Skin epidermis (tissue), 12 donors: ENCODE measurements at regions not wholly inside any gene's neighbourhood (a gene's known extent, or its start where the extent isn't known, plus 50 kb on each side); places are given as distances from the start of the nearest gene placed in this dataset.
"Not testable (repeated sequence)": the region's sequence is repeated elsewhere in the genome, so short reads cannot be mapped to it uniquely, and the experiment has no call there.

Experiments
- H3K27ac ChIP-seq, 21 experiments: fragments of 200-600 bp; sonication (generic) in 11 of 21; one replicate each; pipeline ENCODE4 v1.5.0; 2020; ENCODE audit warnings: mild to moderate bottlenecking in 3 of 21, inconsistent platforms in 2 of 21, moderate library complexity in 2 of 21
- H3K4me3 ChIP-seq, 7 experiments: fragments of 200-600 bp; sonication (generic) in 2 of 7; one replicate each; pipeline ENCODE4 v1.5.0; 2020; ENCODE audit warnings: inconsistent platforms in 2 of 7, mild to moderate bottlenecking in 2 of 7, moderate library complexity in 1 of 7

DNA sequence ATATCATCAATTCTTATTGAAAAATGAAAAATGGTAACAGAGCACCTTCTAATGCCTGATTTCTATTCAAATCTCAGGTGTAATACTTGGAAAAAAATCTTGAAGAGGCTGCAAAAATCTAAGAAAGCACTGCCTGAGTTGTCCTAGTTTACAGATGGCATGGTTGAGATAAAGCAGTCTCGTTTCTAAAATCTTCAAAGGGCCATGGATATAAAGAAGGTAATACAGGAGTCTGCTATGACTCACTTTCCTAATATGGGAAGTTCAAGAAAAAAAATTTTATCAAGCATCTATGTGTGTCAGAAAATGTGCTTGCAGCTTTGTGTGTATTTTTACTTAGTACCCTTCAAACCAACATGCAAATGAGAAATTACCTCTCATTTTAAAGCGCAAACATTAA is 163.3 kb downstream of the DMAC1 start:
- H3K4me3 ChIP-seq, result no peak overlapping the region
- no peak overlapping the region for H3K27ac ChIP-seq

DNA sequence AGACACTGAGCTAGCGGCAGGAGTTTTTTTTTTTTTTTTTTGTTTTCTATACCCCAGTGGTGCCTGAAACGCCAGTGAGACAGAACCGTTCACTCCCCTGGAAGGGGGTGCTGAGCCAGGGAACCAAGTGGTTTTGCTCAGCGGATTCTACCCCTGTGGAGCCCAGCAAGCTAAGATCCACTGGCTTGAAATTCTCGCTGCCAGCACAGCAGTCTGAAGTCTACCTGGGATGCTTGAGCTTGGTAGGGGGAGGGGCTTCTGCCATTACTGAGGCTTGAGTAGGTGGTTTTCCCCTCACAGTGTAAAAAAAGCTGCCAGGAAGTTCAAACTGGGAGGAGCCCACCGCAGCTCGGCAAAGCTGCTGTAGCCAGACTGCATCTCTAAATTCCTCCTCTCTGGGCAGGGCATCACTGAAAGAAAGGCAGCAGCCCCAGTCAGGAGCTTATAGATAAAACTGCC is 173.0 kb downstream of the DMAC1 start:
- not testable (repeated sequence) for H3K4me3 ChIP-seq

DNA sequence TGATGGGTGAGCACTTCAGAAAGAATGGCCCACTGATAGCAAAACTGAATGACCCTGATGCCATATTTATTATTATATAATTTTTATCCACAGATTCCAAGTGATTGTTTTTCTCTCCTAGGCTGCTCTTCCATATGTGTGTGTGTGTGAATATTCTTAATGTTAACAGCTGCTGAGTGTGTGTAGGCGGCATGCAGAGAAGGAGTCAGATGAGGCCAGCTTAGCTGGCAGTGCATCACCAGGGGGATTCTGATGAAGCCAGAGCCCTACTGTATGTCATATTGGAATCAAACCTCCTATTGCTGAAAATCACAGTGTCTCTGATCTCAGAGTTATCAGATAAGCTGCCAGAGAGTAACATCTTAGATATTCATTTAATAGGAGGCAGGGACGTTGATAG is 177.1 kb downstream of the DMAC1 start:
- Histone ChIP-seq H3K27ac (no peak overlapping the region), H3K4me3 (no peak overlapping the region)

More for the DNA sequence above, 173.0 kb downstream of the DMAC1 start:
- H3K27ac ChIP-seq, result not testable (repeated sequence)

DNA sequence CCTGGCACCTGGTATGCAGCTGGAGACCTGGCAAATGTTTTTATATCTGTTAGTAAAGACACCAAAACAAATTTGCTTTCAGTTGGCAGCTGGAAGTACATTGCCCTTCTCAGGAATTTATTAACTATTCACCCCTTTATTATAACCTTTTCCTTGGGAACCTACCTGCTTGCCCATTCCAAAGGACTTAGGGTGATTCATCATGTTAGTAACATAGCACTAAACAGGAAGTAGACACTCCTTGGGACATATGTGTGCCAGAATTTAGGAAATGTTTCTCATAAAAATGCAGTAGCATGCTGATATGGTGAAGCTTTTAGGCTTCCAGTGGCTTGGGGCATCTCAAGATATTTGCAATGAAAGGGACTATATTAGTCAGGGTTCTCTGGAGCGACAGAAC is 184.2 kb downstream of the DMAC1 start:
- Histone ChIP-seq H3K4me3 (no peak overlapping the region), H3K27ac (no peak overlapping the region)

DNA sequence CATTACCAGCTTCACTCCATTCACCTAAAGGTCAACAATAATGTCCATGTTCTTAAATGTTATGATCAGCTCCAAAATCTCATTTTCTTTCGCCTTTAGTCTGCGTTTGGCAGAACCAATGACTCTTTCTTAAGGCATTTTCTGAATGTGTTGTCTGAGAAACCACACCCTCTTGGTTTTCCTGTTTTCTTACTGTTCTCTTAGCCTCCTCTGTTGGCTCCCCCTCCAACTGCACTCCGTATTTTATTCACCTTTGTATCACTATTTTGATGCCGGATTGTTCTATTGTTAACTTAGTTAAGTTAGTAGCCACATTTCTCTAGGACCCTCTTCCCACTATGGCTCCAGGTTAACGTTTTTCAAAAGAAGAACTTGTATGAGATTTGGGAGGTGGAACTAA is 185.6 kb downstream of the DMAC1 start:
- no peak overlapping the region for H3K4me3 ChIP-seq
- H3K27ac ChIP-seq, result no peak overlapping the region

DNA sequence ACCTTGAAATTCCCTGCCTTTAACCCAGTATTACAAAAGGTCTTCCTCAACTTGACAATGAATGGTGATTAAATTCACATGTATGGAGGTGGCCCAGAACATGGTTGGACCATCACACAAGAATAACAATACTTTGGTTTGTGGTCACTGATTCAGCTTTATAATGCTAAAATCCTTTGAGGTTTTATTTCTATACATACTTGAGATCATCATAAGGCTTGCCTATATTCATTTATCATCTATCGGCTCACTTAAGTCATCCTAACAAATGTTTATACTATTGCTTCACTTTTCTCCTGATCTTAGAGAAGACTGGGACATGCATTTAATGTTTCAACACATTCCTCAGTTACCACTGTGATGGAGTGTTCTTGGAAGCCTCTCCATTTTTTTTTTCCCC is 191.3 kb downstream of the DMAC1 start:
- no peak overlapping the region for H3K4me3 ChIP-seq
- H3K27ac ChIP-seq, result no peak overlapping the region

DNA sequence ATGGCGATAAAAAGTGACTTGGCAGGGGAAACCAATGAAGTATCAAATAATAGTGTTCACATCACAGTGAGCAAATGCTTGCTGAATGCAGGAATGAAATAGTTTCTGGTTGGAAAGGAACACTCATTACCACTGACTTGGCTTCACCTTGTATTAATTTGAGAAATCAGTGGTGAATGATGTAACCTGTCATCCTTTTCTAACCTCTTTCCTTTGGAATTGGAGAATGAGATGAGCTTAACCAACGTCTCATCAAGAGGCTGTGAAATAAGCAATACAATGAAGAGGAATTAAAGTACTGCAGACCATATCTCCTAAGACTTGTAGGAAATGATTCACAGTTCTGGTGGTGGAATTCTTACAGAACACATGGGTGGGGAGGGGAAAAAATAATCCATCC is 192.2 kb downstream of the DMAC1 start:
- no peak overlapping the region for H3K4me3 ChIP-seq
- no peak overlapping the region for H3K27ac ChIP-seq

DNA sequence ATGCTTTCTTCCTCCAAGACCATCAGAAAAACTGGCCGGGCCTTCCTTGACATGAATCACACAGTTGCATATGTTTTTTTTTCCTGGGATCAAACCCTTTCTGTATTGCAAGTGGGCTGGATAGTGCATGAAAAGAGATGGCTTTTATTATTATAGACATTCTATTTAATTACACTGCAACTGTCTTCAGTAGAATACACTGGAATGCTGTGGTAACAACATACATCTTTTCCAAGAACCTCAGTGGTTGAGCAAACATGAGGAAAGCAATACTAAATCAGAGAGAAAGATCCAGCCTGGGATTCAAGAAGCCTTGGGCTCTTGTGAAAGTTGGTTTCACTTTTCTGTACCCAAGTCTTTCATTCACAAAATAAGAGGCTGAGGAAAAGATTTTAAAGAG is 193.0 kb downstream of the DMAC1 start:
- no peak overlapping the region for H3K27ac ChIP-seq
- H3K4me3 ChIP-seq, result no peak overlapping the region

DNA sequence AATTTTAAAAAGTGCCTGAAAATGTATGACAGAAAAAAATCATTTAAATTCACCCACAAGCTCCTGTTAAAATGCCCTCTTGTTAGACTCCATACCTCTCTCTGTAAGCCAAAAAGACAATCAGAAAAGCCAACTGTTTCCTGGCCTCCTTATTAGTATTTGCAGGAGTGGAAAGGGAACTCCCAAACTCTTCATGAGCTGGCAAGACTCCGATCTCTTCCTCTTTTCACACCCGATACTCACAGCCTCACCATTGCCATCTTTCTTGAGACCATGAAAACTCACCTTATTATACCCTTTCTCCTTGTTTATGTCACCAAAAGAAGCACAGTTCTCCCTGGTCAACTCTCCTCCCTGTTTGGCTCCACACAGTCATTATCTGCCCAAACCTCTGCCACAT is 197.8 kb downstream of the DMAC1 start:
- Histone ChIP-seq H3K27ac (no peak overlapping the region), H3K4me3 (no peak overlapping the region)

DNA sequence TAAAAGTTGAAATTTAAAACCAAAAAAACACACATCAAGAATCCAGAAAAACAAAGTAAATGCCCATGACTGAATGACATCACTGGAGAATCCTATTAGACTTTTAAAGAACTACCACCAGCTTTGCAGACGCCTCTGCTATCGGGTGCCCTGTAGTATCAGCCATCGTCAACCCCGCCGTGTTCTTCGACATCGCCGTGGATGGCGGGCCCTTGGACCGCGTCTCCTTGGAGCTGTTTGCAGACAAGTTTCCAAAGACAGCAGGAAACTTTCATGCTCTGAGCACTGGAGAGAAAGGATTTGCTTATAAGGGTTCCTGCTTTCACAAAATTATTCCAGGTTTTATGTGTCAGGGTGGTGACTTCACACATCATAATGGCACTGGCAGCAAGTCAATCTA is 201.9 kb downstream of the DMAC1 start:
- Histone ChIP-seq H3K27ac (no peak overlapping the region), H3K4me3 (no peak overlapping the region)

DNA sequence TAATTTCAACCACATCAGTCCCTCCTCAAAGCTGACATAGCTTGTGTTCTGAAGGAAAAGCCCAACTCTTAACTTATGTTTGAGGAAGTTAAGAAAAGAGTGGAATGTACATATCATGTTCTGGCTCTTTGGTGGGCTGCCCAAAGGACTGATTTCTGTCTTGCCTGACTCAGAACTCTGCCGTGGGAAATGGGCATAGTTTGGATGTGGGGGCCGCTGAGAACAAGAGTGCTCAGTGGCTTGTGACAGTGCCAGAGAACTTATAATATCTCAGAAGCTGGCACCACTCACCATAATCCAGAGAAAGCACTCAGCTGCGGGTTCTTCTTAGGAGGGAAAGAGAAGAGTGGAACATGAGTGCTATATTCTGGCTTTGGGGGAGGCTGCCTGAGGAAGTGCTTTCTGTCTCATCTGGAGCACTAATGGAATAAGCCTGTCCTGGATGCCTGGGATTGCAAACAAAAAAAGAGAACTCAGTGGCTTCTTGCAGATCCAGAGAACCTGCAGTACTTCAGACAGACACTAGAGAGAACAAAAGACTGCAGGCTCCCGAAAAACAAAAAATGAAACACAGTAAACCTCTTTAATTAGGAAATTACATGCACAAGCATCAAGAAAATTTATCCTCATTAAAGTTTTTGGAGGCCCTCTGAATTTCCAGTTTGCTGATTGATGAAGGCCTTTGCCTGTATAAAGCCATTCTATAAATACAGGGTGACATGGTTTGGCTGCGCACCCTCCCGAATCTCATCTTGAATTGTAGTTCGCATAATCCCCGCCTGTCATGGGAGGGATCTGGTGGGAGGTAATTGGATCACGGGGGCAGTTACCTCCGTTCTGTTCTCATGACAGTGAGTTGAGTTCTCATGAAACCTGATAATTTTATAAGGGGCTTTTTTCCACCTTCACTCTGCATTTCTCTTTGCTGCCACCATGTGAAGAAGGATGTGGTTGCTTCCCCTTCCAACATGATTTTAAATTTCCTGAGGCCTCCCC is 207.0 kb downstream of the DMAC1 start:
- Histone ChIP-seq H3K4me3 (no peak overlapping the region), H3K27ac (no peak overlapping the region)

DNA sequence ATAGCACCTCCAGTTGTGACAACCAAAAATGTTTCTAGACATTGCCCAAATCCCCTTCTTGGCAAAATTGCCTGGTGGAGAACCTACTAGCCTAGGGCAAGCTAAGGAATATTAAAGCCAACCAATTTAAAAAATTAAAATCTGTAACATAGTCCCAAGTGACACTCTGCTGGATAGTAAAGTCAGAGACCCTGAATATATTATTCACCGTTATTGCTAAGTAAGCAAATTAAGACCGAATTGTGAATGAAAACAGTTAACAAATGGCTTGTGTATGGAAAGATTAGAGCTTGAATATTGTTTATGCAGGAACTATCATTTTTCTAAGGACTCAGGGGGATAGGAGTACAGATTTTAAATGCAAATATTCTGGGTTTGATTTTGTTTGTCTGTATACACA is 208.1 kb downstream of the DMAC1 start:
- Histone ChIP-seq H3K4me3 (no peak overlapping the region), H3K27ac (no peak overlapping the region)

DNA sequence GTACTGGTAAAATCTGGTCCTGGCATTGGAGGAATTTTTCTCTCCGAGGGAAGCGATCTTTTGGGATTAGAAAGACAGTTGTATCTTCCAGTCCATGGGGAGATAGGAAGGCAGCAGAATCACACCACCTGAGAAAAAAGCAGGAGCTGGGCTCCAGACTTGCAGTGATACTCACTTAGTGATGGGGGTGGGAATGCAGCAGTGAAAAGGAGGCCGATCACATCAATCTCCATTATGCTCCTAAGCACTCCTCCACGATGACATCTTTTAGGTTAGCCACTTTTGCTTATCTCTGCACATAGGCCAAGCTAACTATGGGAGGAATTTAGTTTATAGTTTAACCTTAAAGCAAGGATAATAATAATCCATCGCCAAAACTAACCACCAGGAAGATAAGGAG is 219.0 kb downstream of the DMAC1 start:
- no peak overlapping the region for H3K4me3 ChIP-seq
- H3K27ac ChIP-seq, result no peak overlapping the region

DNA sequence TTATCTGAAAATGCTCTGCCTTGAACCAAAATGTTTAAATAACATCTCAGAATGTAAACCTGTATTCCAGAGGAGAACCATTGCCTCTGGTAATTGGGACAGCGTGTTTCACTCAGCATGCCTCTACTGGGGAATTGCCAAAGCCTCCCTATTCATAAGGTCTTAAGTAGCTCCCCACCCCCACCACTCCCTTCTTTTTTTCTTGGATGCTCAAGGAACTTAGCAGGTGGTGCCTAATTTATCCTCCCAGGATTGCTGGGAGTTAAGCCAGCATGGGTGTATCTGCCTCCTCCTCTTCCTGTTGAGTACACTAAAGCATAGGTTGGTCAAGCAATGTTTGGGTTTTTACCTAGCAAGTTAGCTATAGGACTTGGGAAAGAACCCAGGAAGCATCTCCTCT is 220.2 kb downstream of the DMAC1 start:
- no peak overlapping the region for H3K27ac ChIP-seq
- no peak overlapping the region for H3K4me3 ChIP-seq

DNA sequence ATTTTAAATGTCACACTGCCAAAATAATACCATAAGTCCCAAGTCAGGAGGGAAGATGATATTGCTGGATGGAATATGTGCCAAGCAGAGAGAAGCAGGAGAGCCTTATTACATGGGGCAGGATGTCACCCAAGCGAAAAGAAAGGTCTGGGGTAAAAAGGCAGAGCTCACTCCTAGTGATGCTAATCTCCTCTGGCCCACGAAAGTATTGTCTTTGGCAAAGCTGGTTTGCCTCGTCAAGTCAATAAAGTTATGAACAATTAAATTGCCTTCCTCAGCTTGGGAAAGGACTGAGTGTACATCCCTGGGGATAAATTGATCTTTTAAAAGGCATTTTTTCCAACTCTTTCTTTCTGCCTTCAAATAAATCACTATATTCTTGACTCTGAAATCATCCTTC is 220.6 kb downstream of the DMAC1 start:
- Histone ChIP-seq H3K4me3 (no peak overlapping the region), H3K27ac (no peak overlapping the region)

DNA sequence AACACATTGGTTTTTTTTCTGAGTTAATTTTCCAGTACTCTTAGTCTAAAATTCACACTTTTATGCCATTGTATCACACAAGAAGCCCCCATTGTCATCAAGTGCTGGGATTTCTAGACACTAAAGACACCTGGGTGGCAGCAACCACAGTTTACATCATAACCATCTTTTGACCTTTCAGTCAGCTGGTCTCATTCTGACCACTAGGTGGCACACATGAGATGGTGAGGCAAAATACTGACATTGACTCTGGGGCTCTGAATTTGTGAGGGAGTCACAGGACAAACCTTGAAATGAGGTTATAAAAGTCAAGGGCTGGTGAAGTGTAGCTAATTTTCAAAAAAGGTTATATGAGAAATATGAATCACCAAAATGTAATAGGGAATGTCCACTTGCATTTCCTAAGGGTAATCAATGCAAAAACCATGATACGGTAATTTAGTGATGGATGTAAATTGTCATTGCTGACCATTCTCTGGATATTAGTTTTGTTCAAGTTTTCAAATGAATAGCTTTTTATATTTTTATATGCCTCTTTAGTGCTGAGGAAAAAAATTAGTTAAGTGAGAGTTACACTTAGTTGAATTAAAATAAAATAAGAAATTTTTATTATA is 229.4 kb downstream of the DMAC1 start:
- Histone ChIP-seq H3K27ac (no peak overlapping the region), H3K4me3 (no peak overlapping the region)

DNA sequence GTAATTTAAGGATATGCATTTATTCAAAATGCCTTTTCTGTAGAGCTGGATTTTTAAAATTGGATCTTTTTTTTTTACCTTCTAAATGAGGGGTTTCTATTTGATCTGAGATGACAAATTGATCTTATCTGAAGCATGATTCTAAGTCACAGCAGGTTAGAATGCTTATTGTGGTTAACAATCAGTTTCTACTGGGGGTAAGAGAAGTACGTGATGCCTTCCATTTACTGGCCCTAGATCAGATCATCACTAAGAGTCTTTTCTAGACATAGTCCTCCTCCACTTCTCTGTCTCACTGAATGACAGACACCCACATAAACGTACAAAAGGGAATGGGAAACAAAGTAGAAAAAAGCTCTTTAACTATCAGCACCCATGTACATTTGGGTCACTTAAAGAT is 231.9 kb downstream of the DMAC1 start:
- no peak overlapping the region for H3K27ac ChIP-seq
- no peak overlapping the region for H3K4me3 ChIP-seq

DNA sequence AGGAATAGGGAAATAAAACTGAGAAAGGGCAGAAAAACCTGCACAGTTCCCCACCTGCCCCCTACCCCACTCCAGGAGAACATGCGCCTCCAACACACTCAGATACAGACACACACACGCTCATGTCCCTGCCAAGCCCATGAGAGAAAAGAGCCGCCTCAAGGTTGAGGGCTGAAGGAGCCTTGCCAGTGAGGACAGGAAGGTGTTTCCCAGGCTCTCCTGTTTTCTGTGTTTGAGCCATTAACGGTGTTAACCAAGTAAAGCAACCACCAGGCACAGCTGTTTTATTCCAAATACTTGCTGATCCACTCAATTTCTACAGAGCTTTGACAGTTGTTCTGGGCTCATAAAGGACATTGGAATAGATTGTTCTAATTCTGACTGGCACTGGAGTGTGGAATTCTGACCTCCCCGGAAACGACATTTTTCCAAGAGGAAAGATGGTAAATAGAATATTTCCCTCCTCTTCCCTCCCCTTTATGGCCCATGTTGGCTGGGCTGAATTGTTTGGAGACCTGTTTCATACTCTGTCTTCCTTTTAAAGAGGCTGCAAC is 238.0 kb downstream of the DMAC1 start:
- Histone ChIP-seq H3K27ac (no peak overlapping the region), H3K4me3 (no peak overlapping the region)

DNA sequence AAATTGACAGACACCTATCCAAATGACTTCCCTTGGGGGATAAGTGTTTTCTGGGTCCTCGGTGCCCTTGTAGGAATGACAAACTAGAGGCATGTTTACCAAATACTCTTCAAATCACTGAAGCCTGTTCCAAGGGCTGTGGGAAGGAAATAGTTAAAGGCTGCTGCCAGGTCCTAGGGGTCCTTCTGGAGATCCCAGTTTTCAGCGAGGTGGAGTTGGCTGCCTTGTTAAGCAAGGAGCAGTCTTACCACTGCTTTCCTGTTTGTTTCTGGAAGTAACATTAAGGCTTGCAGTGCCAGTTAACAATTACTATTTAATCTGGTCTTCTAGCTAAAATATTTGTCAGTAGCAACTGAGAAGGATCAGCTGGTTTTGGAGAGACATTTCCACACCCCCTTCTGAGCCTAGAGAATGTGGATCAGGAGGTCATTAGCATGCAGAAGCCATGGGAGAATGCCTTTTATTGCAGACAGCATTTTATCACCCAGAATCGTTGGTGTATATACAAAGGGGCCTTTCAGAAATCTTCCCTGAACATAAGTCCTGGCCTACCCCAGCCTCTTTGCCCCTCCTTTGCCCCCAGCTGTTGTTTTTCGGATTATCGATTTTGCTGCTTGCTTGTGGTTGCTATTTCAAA is 238.8 kb downstream of the DMAC1 start:
- Histone ChIP-seq H3K27ac (no peak overlapping the region), H3K4me3 (no peak overlapping the region)

DNA sequence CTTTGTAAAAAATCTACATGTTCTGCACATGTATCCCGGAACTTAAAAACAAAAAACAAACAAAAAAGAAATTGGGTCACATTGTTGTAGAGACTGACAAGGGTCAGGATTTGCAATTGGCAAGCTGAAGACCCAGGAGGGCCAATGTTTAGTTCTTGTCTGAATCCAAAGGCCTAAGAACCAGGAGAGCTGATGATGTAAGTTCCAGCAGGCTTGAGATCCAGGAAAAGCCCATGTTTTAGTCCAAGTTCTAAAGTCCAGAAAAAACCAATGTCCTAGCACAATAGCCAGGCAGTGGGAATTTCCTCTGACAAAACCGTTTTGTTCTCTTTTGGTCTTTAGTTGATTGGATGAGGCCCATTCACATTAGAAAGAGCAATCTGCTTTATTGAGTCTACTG is 244.9 kb downstream of the DMAC1 start:
- Histone ChIP-seq H3K27ac (no peak overlapping the region), H3K4me3 (no peak overlapping the region)

DNA sequence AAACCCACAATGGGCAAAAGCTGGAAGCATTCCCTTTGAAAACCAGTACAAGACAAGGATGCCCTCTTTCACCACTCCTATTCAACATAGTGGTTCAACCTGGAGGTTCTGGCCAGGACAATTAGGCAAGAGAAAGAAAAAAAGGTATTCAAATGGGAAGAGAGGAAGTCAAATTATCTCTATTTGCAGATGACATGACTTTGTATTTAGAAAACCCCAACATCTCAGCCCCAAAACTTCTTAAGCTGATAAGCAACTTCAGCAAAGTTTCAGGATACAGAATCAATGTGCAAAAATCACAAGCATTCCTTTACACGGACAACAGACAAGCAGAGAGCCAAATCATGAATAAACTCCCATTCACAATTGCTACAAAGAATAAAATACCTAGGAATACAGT is 246.9 kb downstream of the DMAC1 start:
- not testable (repeated sequence) for H3K4me3 ChIP-seq, H3K27ac ChIP-seq
